AG04450 (cell line): ENCODE measurements at regions not wholly inside any gene's neighbourhood (a gene's known extent, or its start where the extent isn't known, plus 50 kb on each side); places are given as distances from the start of the nearest gene placed in this dataset.

Experiments
- CTCF ChIA-PET: fragments of 300-600, 350-600 bp; formaldehyde crosslinking; extraction: SDS; loops from one replicate; lab custom pipeline; 2022; ENCODE audit warnings: antibody characterized with exemption, inconsistent platforms; lab: Charles Lee
- POLR2A ChIA-PET: fragments of 350-600 bp; formaldehyde crosslinking; extraction: SDS; loops from one replicate; lab custom pipeline; 2021; ENCODE audit warnings: antibody characterized with exemption, inconsistent platforms; lab: Yijun Ruan, JAX
- DNase-seq: peaks from one replicate; pipeline ENCODE4 v3.0.0-alpha.2; 2011; ENCODE audit warnings: low read depth, low spot score
- H3K27ac ChIP-seq: one replicate; pipeline ENCODE4 v1.5.1; 2012; ENCODE audit warnings: low read depth, low read length, control low read depth
- H3K27me3 ChIP-seq: one replicate; pipeline ENCODE4 v1.6.0; 2012; ENCODE audit warnings: low read length; ENCODE audit not compliant: control insufficient read depth, insufficient read depth
- H3K4me3 ChIP-seq: 2 replicates; pipeline ENCODE4 v1.5.1; 2011; ENCODE audit warnings: mild to moderate bottlenecking, low read depth, low read length, control low read depth
- H3K9me3 ChIP-seq: 2 replicates; pipeline ENCODE4 v1.5.1; 2012; ENCODE audit warnings: low read length; ENCODE audit not compliant: control insufficient read depth, insufficient read depth
- CTCF ChIP-seq: IDR thresholded peaks from 2 replicates; pipeline ENCODE4 v1.5.1; 2011; ENCODE audit warnings: low read depth, low read length, control low read depth, inconsistent platforms

- peaks cover 15% of the 10 kb centered on the region for H3K27me3 ChIP-seq
- ChIA-PET CTCF (no interaction called here), POLR2A (no interaction called here)
- H3K9me3 ChIP-seq, result no peaks in the 10 kb centered on the region
- no peak for TF ChIP-seq CTCF
- H3K27ac ChIP-seq, result no peak overlapping the region
- DNase-seq, result no peak
- no peak overlapping the region for H3K4me3 ChIP-seq
These were observed 50.0 kb upstream of the TRPM1 start for GRCh38 chr15:31151301-31152233.

- no peak for TF ChIP-seq CTCF
- CTCF ChIA-PET, result interaction anchor here (1.1 kb wide), 1 partner anchor 335 kb away, joined by 3 read pairs; no protein-coding TSS in a partner anchor
These were observed 52.0 kb upstream of the TRPM1 start for GRCh38 chr15:31153531-31153930.

GRCh38 chr15:31155151-31155550 lies 53.6 kb upstream of the TRPM1 start:
- ChIA-PET CTCF (no interaction called here), POLR2A (no interaction called here)
- peaks cover 17% of the 10 kb centered on the region for H3K27me3 ChIP-seq

More at GRCh38 chr15:31153531-31153930, 52.0 kb upstream of the TRPM1 start:
- POLR2A ChIA-PET, result no interaction called here
- no peak for DNase-seq
- Histone ChIP-seq H3K9me3 (no peaks in the 10 kb centered on the region), H3K4me3 (no peak overlapping the region), H3K27me3 (peaks cover 19% of the 10 kb centered on the region), H3K27ac (no peak overlapping the region)

GRCh38 chr15:31156226-31156625 lies 54.7 kb upstream of the TRPM1 start:
- CTCF ChIA-PET, result interaction anchor here (0.6 kb wide), 2 partner anchors 146 to 333 kb away, joined by 3 read pairs; no protein-coding TSS in a partner anchor
- no peak overlapping the region for H3K27ac ChIP-seq
- no peak for TF ChIP-seq CTCF
- no peak overlapping the region for H3K4me3 ChIP-seq
- no peak for DNase-seq
- POLR2A ChIA-PET, result no interaction called here
- peaks cover 22% of the 10 kb centered on the region for H3K27me3 ChIP-seq
- no peaks in the 10 kb centered on the region for H3K9me3 ChIP-seq

More at GRCh38 chr15:31155151-31155550, 53.6 kb upstream of the TRPM1 start:
- Histone ChIP-seq H3K9me3 (no peaks in the 10 kb centered on the region), H3K4me3 (no peak overlapping the region), H3K27ac (no peak overlapping the region)
- no peak for TF ChIP-seq CTCF
- no peak for DNase-seq

- no peak for DNase-seq
- Histone ChIP-seq H3K27ac (no peak overlapping the region), H3K4me3 (no peak overlapping the region), H3K27me3 (peaks cover 22% of the 10 kb centered on the region), H3K9me3 (no peaks in the 10 kb centered on the region)
- no peak for TF ChIP-seq CTCF
- POLR2A ChIA-PET, result no interaction called here
- CTCF ChIA-PET, result no interaction called here
These were observed 55.3 kb upstream of the TRPM1 start for GRCh38 chr15:31156808-31157207.
